ENCODE measurements at regions not wholly inside any gene's neighbourhood (a gene's known extent, or its start where the extent isn't known, plus 50 kb on each side); places are given as distances from the start of the nearest gene placed in this dataset.

GRCh38 chr1:17933971-17934370 lies 173.6 kb upstream of the IGSF21 start:
- no peak for DNase-seq

- DNase-seq, result no peak
Observed at GRCh38 chr1:17935230-17935629, 172.4 kb upstream of the IGSF21 start.

GRCh38 chr1:17941431-17942189 lies 166.0 kb upstream of the IGSF21 start:
- DNase-seq, result no peak

GRCh38 chr1:17943506-17943905 lies 164.1 kb upstream of the IGSF21 start:
- no peak for DNase-seq

GRCh38 chr1:17944646-17945045 lies 163.0 kb upstream of the IGSF21 start:
- DNase-seq, result no peak

GRCh38 chr1:17946434-17946833 lies 161.2 kb upstream of the IGSF21 start:
- DNase-seq, result no peak

- peak; percentile 86 to 93 for DNase-seq
Observed at GRCh38 chr1:17948594-17948993, 159.0 kb upstream of the IGSF21 start.

- DNase-seq, result no peak
Observed at GRCh38 chr1:17949511-17949910, 158.1 kb upstream of the IGSF21 start.

- no peak for DNase-seq
Observed at GRCh38 chr1:17950728-17951127, 156.9 kb upstream of the IGSF21 start.

- no peak for DNase-seq
Observed at GRCh38 chr1:17952506-17952905, 155.1 kb upstream of the IGSF21 start.

GRCh38 chr1:17953921-17954320 lies 153.7 kb upstream of the IGSF21 start:
- no peak for DNase-seq

- no peak for DNase-seq
Observed at GRCh38 chr1:17955302-17956285, 152.0 kb upstream of the IGSF21 start.

- DNase-seq, result no peak
Observed at GRCh38 chr1:17957588-17958267, 149.9 kb upstream of the IGSF21 start.

- DNase-seq, result no peak
Observed at GRCh38 chr1:17958704-17959103, 148.9 kb upstream of the IGSF21 start.

- DNase-seq, result no peak
Observed at GRCh38 chr1:17963513-17963912, 144.1 kb upstream of the IGSF21 start.

GRCh38 chr1:17965515-17966100 lies 142.0 kb upstream of the IGSF21 start:
- DNase-seq, result no peak

GRCh38 chr1:17966341-17966740 lies 141.3 kb upstream of the IGSF21 start:
- DNase-seq, result no peak

- no peak for DNase-seq
Observed at GRCh38 chr1:17967623-17968255, 139.9 kb upstream of the IGSF21 start.

- no peak for DNase-seq
Observed at GRCh38 chr1:17970757-17971156, 136.8 kb upstream of the IGSF21 start.

- DNase-seq, result no peak
Observed at GRCh38 chr1:17973694-17974093, 133.9 kb upstream of the IGSF21 start.

- peak in 1 of 2 experiments; percentile 48 for DNase-seq
Observed at GRCh38 chr1:17976854-17977253, 130.7 kb upstream of the IGSF21 start.

GRCh38 chr1:17978016-17978415 lies 129.6 kb upstream of the IGSF21 start:
- DNase-seq, result no peak
